Osteocyte (in vitro differentiated cells): ENCODE measurements at regions not wholly inside any gene's neighbourhood (a gene's known extent, or its start where the extent isn't known, plus 50 kb on each side); places are given as distances from the start of the nearest gene placed in this dataset.
A peak's percentile ranks its signal among the peaks of the same experiment; 100 is the strongest.

Experiments
- DNase-seq: peaks from one replicate; pipeline ENCODE4 v3.0.0; 2021; ENCODE audit warnings: mixed read lengths; ENCODE audit not compliant: unreplicated experiment; ENCODE audit errors: extremely low spot score
- H3K27ac Mint-ChIP-seq: one replicate; pipeline ENCODE4 v1.8.0; 2021; ENCODE audit warnings: mild to moderate bottlenecking, mixed read lengths; ENCODE audit not compliant: unreplicated experiment
- H3K27me3 Mint-ChIP-seq: one replicate; pipeline ENCODE4 v1.8.0; 2021; ENCODE audit warnings: mixed read lengths; ENCODE audit not compliant: unreplicated experiment
- H3K36me3 Mint-ChIP-seq: one replicate; pipeline ENCODE4 v1.8.0; 2021; ENCODE audit warnings: mixed read lengths; ENCODE audit not compliant: unreplicated experiment
- H3K4me1 Mint-ChIP-seq: one replicate; pipeline ENCODE4 v1.8.0; 2021; ENCODE audit warnings: mixed read lengths; ENCODE audit not compliant: unreplicated experiment
- H3K4me3 Mint-ChIP-seq: one replicate; pipeline ENCODE4 v1.8.0; 2021; ENCODE audit warnings: mild to moderate bottlenecking, moderate library complexity, mixed read lengths; ENCODE audit not compliant: unreplicated experiment
- H3K9me3 Mint-ChIP-seq: one replicate; pipeline ENCODE4 v1.8.0; 2021; ENCODE audit warnings: mixed read lengths; ENCODE audit not compliant: unreplicated experiment
- TF ChIP-seq, protein P1 (sequence below): fragments of 200-600 bp; sonication (generic); IDR thresholded peaks from 2 replicates; pipeline ENCODE4 v1.5.0; 2021; ENCODE audit warnings: antibody characterized with exemption, mild to moderate bottlenecking, moderate library complexity

DNA sequence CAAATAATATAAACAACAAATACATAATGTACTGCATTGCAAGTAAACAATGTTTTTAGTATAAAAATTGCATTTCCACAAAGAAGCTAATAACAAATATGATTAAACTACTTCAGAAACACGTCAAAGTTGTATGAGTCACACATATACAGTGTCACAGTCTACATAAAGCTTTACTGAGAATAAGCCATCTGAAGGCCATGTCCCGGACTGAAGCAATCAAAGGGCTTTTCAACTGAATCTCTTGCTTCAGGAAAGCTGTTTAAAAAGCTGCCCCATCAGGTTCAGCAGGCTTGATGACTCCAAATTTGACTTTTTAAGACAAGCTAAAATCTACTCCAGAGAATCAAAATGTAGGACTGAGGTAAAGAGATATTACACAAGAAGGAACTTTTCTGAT lies 1476.8 kb downstream of the ADGRL3 start:
- peaks cover 2% of the 10 kb centered on the region for H3K27me3 Mint-ChIP-seq
- peaks cover 1% of the 10 kb centered on the region for H3K36me3 Mint-ChIP-seq
- no peak for DNase-seq
- no peak overlapping the region for H3K4me3 Mint-ChIP-seq
- H3K27ac Mint-ChIP-seq: no peak overlapping the region
- H3K4me1 Mint-ChIP-seq: peaks cover 2% of the 10 kb centered on the region
- H3K9me3 Mint-ChIP-seq: no peaks in the 10 kb centered on the region
- TF ChIP-seq, protein P1, sequence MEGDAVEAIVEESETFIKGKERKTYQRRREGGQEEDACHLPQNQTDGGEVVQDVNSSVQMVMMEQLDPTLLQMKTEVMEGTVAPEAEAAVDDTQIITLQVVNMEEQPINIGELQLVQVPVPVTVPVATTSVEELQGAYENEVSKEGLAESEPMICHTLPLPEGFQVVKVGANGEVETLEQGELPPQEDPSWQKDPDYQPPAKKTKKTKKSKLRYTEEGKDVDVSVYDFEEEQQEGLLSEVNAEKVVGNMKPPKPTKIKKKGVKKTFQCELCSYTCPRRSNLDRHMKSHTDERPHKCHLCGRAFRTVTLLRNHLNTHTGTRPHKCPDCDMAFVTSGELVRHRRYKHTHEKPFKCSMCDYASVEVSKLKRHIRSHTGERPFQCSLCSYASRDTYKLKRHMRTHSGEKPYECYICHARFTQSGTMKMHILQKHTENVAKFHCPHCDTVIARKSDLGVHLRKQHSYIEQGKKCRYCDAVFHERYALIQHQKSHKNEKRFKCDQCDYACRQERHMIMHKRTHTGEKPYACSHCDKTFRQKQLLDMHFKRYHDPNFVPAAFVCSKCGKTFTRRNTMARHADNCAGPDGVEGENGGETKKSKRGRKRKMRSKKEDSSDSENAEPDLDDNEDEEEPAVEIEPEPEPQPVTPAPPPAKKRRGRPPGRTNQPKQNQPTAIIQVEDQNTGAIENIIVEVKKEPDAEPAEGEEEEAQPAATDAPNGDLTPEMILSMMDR: no peak

DNA sequence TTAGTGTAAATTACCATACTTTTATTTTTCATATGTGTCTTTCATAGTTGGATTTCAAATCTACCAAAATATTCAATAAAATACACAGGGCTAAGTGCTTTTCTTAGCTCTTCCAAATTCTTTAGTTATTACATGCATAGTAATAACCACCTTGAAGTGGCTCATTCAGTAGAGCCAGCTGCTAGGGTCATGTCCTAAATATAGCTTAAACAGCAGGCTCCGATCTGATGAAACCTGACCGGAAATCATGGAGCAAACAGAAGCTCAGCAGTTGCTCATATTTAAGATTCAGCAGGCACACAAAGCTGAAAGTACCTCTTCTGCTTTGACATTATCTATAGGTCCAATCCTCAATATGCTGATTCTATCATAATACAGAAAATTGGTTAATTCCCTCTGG lies 1470.4 kb downstream of the ADGRL3 start:
- TF ChIP-seq, protein P1: no peak
- Mint-ChIP-seq H3K4me1 (peaks cover 6% of the 10 kb centered on the region), H3K4me3 (no peak overlapping the region), H3K36me3 (no peaks in the 10 kb centered on the region), H3K27ac (no peak overlapping the region), H3K9me3 (no peaks in the 10 kb centered on the region), H3K27me3 (no peaks in the 10 kb centered on the region)
- no peak for DNase-seq

DNA sequence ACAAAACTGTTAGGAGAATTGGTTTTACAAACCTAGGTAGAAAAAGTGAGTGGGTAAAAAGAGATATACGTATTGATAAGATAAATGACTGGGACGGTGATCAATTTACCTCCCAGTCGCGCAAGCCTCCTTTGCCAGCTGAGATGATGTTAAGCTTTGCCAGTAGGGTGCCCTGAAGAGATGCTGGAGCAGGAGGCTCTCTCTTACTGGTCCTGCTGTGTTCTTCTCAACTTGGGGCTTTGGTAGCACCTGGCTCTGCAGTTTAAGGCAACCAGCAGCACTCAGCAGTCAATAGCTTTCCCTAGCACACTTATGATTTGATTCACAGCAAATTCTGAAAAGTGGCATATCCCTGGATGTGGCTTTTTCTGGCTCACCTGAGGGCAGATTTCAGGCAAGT lies 1461.7 kb downstream of the ADGRL3 start:
- H3K4me1 Mint-ChIP-seq: no peaks in the 10 kb centered on the region
- peaks cover 9% of the 10 kb centered on the region for H3K27me3 Mint-ChIP-seq
- DNase-seq: no peak
- TF ChIP-seq, protein P1: no peak
- H3K27ac Mint-ChIP-seq: no peak overlapping the region
- H3K4me3 Mint-ChIP-seq: no peak overlapping the region
- H3K9me3 Mint-ChIP-seq: peaks cover 11% of the 10 kb centered on the region
- H3K36me3 Mint-ChIP-seq: no peaks in the 10 kb centered on the region

DNA sequence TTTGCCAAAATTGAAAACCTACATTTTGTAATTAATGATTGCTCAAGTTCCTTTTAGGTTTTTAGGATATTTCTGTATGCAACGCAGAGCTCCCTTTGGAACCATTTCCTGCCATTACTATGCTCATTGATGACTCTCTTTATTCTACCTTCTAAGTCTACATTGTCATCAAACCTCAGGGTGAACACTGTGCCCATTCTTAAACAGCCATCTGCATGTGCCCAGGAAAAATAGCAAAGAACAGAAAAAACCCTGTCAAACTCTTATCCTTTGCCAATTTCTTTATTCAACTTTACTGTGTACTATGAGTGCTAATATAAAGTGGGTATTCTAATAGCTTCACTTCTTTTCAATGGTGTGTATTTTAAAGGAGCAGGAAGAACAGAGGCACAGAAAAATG lies 1455.9 kb downstream of the ADGRL3 start:
- Mint-ChIP-seq H3K27me3 (no peaks in the 10 kb centered on the region), H3K9me3 (no peaks in the 10 kb centered on the region), H3K36me3 (no peaks in the 10 kb centered on the region), H3K4me3 (no peak overlapping the region), H3K27ac (no peak overlapping the region), H3K4me1 (no peaks in the 10 kb centered on the region)
- DNase-seq: no peak
- TF ChIP-seq, protein P1: no peak

DNA sequence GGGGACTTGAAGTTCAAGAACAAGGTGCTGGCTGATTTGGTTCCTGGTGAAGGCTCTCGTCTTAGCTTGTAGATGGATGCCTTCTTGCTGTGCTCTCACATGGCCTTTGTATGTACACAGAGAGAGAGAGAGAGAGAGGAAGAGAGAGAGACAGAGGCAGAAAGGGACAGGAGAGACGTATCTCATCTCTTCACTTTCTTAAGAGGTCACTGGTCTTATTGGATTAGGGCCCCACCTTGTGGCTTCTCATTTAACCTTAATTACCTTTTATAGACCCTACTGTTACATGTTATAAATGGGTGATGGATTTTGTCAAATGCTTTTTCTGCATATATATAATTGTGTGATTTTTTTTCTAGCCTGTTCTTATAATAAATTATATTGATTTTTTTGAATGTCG lies 1444.2 kb downstream of the ADGRL3 start:
- Mint-ChIP-seq H3K36me3 (no peaks in the 10 kb centered on the region), H3K4me1 (no peaks in the 10 kb centered on the region), H3K9me3 (no peaks in the 10 kb centered on the region), H3K27me3 (peaks cover 7% of the 10 kb centered on the region), H3K4me3 (no peak overlapping the region), H3K27ac (no peak overlapping the region)
- TF ChIP-seq, protein P1: peak; percentile 19
- no peak for DNase-seq
